Smooth muscle cell of the brain vasculature (primary cell): ENCODE measurements at regions not wholly inside any gene's neighbourhood (a gene's known extent, or its start where the extent isn't known, plus 50 kb on each side); places are given as distances from the start of the nearest gene placed in this dataset.

Experiments
- DNase-seq: peaks from one replicate; pipeline ENCODE4 v3.0.0-alpha.2; 2012; ENCODE audit warnings: low read depth, low spot score

DNA sequence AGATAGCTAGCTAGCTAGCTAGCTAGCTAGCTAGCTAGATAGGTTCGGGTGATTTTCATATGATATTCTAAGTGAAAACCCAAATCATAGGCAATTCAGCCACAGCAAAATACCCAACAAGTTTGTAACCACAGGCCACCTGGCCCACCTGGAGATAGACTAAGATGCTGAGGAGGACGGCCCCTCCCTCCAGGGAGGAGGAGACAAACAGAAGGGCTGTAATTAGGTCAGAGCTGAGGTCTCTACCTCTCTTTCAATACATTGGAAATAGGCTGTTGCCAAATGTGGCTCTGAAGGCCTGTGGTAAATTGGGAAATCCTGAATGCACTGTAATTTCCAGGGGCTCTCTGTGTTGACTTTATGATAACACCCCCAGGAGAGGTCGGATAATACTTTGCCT lies 382.2 kb downstream of the FGF9 start:
- DNase-seq = no peak

DNA sequence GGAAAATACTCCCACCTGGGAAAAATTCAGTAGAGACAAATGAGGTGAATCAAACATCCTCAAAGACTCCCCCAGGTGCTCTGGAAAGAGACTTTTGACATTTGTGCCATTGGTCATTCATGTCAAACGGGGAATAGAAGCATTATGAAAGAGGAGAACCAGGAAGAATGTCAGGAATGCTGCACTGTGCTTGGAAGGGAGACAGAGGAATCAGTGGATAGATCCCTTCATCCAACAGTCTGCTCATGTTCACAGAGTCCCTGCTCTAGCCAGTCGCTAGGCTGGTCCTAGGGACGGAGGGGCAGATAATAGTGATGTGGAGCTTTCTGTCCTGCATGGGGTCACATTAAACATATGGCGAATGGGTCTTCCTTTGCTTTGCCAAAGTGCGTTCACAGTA lies 384.4 kb downstream of the FGF9 start:
- no peak for DNase-seq

GRCh38 chr13:22060187-22060586 lies 389.3 kb downstream of the FGF9 start:
- no peak for DNase-seq

DNA sequence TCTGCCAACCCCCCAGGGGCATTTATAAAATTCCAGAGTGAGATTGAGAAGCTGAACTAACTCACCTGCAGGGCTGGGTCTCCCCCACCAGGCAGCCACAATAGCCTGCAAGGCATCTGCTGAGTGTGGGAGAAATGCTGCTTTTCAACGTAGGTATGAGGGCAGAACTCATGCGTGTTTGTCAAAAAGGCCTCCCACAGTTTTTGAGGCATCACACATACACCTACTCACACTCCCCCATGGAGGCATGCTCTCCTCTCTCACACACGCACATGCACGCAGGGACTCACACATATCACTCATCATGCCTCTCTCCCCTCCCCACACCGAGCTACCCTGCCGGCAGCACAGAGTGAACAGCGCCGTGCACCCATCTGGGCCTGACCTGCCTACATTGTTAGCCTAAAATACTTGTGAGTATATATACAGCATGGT lies 390.5 kb downstream of the FGF9 start:
- DNase-seq = no peak

DNA sequence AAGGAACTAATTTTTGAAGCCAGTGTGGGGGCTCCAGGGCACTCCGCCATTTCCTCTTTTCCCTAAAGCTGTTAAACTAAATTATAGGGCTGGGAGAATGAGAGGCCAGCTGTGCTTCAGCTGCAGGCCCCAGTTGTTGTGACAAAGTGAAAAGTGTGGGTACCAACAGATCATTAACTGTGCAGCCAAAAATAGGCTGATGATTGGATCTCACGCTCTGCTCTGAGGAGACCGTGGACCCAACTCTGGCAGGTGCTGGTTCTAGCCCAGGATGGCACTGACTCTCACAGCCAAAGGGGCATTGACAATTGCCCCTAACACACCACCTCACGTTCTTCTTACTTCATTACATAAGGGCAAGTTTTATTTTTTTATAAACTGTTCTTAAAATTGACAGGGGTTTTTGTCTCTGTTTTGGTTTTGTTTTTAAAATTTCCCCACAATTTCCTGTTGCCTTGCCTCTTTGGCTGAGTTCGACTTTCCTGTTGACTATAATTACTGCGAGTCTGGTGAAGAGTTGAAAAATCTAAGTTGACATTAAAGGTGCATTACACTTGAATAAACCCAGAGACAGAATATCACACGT lies 391.0 kb downstream of the FGF9 start:
- no peak for DNase-seq

DNA sequence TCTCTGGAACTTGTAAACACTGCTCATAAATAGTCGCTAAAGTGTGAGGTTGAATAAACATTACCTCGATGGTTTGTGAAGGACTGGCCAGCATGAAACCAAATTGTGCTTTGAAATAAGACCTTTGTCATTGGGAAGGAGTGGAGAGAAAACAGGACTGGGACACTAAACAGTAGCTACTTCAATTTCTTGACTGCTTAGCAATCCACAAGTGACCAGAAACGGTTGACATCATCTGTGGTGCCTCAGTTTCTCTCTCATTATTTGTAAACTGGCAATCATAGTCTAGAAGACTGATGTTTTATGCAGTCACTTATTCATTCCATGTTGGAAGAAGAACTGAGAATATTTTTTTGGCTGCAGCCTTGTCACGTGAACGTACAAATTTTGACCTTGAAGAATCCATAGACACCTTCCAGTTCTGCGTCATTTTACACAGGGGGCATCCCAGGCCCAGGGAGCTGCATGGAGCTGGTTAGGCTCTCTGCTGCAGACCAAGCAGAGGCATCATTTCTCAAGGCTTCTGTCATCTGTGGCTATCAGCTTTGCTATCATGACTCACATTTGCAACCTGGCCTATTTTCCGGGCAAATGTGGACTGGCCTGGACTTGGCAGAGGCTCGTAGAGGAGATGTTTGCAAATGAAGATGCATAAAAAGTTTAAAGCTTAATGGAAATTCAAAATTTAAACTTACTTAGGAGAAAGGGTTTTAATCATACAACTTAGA lies 391.8 kb downstream of the FGF9 start:
- DNase-seq = no peak

DNA sequence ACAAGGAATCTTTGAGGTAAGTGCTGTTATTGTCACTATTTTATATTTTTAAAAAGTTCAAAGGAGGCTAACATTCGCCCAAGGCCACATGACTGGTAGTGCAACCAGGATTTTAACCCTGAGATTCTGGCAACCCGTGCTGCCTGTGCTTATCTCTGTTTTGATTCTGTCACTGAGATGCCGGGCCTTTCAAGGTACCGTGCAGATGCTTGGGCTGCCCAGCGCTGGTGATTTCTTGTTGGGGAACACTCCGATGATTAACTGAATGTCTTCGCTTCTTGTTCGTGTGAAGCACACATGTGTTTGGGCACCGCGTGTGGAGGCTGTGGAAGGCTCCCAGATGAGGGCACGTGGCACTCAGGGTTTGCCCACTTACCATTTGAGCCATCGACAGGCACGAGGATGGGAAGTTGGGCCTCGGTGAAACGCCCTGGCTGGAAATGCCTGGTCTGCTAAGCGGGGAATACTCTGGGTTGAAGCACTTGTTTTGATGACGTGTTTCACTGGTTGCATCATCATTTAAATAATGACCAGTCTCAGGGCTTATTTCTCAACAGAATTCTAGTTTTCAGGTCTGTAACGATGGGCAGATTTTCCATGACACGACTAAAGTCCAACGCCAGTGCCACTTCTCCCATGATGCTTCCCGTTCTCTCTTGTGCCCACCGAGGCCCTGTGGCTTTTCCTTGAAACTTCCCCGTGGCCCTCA lies 392.7 kb downstream of the FGF9 start:
- no peak for DNase-seq

DNA sequence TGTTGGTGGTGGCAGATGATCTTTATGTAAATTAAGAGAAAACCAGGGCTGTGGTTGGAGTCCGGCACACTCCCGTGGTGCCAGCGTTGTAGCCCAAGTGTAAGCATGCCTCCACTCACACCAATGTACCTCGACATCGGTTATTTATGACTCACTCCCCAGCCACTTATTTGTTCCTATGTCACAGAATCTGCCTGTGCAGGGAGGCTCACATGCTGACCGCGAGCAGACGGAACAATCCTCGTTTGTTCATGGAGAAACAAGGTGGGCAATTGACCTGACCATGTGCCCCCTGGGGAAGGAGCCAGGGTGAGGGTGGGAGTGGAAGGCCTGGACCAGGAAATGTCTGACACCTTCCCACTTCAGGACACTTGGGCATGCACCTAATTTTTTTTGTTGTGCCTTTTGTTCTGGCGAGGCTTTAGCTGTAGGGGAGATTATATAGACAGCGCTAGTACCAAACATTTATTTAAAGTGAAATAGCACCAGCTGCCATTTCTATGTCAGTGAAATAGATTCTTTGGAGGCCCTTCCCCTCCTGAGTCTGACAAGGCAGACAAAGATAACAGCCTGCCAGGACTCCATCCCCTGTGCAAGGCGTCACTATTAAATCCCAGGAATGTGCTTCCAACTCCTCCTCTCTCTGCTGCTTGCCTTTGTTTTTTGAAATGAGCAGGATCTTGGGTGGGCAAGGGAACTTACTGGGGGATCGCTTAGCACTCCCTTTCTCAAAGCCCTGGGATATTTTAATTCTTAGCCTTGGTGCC lies 394.2 kb downstream of the FGF9 start:
- DNase-seq = no peak

- DNase-seq = no peak
These were observed 402.8 kb downstream of the FGF9 start for GRCh38 chr13:22073718-22074117.

DNA sequence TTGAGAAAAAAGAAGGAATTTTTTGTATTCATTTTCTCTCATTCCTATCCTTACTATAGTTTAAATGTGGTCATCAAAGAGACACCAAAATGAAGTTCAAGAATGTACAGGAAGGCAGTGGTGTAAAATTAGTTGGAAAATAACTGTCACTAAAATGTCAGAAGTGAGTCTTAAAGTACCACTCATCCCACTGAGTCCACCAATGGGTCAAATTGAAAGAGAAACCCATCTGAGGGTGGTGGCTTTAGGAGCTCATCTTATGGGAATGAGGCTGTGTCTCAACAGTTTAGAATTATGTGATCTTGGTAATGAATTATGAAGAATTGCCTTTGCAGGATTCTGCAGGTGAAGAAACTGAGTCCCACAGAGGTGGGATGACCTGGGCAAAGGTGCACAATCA lies 403.5 kb downstream of the FGF9 start:
- DNase-seq = no peak

GRCh38 chr13:22076658-22077057 lies 405.8 kb downstream of the FGF9 start:
- DNase-seq = no peak

- DNase-seq = no peak
These were observed 406.4 kb downstream of the FGF9 start for GRCh38 chr13:22077205-22077683.

- DNase-seq = no peak
These were observed 406.9 kb downstream of the FGF9 start for GRCh38 chr13:22077764-22078163.

DNA sequence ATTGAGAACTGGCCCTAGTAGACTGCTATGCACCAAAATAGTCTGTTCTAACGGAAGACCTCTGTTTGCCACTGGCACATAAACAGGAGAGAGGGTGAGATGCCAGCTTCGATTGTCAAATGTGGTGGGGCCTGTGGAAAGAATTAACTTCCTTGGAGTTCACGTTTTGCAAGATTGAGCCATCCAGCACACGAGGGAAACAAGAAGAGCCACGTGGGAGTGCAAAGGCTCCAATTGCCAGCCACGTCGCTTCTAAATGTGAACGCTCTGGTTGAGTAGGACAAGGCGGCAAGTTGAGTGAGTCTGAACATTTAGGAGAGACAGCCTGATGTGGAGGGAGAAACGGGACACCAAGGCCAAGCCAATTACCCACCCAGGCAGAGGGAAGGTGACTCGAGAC lies 409.1 kb downstream of the FGF9 start:
- DNase-seq = no peak

GRCh38 chr13:22080832-22081231 lies 410.0 kb downstream of the FGF9 start:
- no peak for DNase-seq

GRCh38 chr13:22081430-22081829 lies 410.6 kb downstream of the FGF9 start:
- DNase-seq = no peak

DNA sequence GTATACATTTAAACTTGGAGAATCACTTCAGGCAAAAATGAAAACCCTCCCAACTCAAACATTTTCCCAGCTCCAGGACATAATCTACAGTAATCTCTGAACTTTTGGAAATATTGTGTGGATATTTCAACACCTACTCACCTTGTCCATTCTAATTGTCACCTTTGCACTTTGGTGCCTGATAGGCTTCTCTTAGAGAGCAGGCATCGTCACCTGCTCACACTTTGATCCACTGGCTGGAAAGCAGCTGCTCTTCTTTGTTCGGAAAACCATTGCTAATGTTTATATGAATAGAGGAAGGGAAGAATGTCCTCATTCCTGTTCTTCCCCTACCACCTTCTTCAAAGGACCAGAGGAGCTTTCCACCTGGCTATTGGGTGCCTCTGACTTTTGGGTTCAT lies 411.2 kb downstream of the FGF9 start:
- no peak for DNase-seq

DNA sequence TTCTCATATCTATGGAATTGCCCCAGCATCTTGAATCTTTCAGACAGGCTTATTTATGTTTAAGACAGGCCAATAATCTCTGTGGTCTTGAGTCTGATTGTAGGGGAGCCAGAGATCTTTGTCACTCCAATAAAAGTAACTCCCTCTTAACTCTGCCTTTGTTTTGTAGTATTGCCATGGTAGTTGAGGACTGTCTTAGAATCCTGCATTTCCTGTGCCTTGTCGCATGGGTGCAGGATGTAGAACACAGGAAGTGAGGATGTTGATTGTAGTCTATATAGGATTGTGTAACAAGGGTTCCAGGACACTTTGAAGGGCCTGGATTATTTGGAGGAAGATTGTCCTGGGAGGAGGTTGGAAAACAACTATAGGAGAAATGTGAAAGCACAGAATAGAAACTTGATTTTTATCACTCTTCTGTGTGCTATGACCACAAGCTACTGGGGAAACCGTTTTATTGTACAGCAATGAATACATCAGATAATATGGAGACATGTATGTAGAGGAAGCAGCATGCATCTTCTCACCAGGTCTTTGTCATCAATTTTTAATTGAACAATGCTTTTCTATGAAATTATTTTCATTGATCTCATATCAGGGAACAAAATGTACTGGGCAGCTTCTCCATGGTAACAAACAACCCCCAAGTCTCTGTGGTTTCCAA lies 411.7 kb downstream of the FGF9 start:
- DNase-seq = no peak

GRCh38 chr13:22085001-22085400 lies 414.1 kb downstream of the FGF9 start:
- no peak for DNase-seq

DNA sequence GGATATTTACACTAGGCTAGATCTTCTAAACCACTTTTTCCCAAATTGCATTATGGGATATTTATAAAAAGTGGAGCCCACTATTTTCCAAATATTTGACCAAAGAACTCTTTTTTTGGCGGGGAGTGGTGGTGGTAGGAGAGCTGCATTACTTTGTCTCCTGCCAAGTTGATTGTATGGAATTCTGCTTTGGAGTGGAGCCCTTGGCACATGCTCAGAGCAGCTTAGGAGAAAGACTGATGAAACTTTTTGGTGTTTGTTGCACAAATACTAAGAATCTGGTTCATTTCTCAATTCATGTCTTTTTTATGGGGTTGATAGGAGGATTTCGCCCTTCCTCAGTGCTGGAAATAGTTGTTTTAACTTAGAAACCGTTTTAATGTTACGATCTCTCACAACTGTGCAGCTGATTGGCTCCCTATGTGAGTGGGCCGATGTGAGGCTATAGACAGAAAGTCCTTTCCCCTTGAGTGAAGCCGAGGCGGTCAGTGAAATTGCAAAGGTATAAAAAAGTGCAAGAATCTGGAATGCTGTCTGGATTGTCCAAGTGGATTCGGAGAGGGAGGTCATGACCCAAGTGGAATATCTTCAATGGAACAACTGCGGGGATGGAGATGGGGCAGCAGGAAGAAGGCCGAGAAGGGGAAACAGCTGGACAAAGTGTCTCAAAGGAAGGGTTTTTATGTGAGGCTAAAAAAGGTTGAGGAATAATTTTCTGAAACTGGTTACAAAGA lies 415.9 kb downstream of the FGF9 start:
- no peak for DNase-seq

DNA sequence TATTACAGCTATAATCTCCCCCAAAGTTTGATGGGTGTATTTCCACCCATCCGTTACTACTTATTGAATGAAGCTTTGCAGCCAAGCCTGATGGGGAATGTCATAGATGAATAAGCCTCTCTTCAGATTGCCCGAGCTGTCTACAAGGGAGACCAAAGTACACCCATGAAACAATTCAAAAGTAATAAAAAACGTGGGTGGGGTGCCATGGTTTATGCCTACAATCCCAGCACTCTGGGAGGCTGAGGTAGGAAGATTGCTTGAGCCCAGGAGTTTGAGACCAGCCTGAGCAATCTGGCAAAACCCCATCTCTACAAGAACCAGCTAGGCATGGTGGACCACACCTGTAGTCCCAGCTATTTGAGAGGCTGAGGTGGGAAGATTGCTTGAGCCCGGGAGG lies 419.2 kb downstream of the FGF9 start:
- no peak for DNase-seq
